Type B pancreatic cell (in vitro differentiated cells): ENCODE measurements at regions not wholly inside any gene's neighbourhood (a gene's known extent, or its start where the extent isn't known, plus 50 kb on each side); places are given as distances from the start of the nearest gene placed in this dataset.
"Not testable (repeated sequence)": the region's sequence is repeated elsewhere in the genome, so short reads cannot be mapped to it uniquely, and the experiment has no call there.

Experiments used
- DNase-seq: peaks from one replicate; pipeline ENCODE4 v3.0.0; 2021; ENCODE audit warnings: mixed read lengths; ENCODE audit not compliant: unreplicated experiment; ENCODE audit errors: extremely low spot score
- H3K27ac Mint-ChIP-seq: 2 replicates; pipeline ENCODE4 v1.8.0; 2021; ENCODE audit warnings: mild to moderate bottlenecking, mixed read lengths
- H3K27me3 Mint-ChIP-seq: 2 replicates; pipeline ENCODE4 v1.8.0; 2021; ENCODE audit warnings: mixed read lengths
- H3K36me3 Mint-ChIP-seq: 2 replicates; pipeline ENCODE4 v1.8.0; 2021; ENCODE audit warnings: mixed read lengths
- H3K4me1 Mint-ChIP-seq: one replicate; pipeline ENCODE4 v1.8.0; 2021; ENCODE audit warnings: mixed read lengths; ENCODE audit not compliant: unreplicated experiment
- H3K4me3 Mint-ChIP-seq: 2 replicates; pipeline ENCODE4 v1.8.0; 2021; ENCODE audit warnings: mild to moderate bottlenecking, mixed read lengths
- H3K9me3 Mint-ChIP-seq: 2 replicates; pipeline ENCODE4 v1.8.0; 2021; ENCODE audit warnings: mixed read lengths
- TF ChIP-seq, protein P1 (sequence below): fragments of 200-600 bp; sonication (generic); conservative IDR thresholded peaks from 2 replicates; pipeline ENCODE4 v1.5.0; 2021; ENCODE audit warnings: antibody characterized with exemption, mild to moderate bottlenecking

DNA sequence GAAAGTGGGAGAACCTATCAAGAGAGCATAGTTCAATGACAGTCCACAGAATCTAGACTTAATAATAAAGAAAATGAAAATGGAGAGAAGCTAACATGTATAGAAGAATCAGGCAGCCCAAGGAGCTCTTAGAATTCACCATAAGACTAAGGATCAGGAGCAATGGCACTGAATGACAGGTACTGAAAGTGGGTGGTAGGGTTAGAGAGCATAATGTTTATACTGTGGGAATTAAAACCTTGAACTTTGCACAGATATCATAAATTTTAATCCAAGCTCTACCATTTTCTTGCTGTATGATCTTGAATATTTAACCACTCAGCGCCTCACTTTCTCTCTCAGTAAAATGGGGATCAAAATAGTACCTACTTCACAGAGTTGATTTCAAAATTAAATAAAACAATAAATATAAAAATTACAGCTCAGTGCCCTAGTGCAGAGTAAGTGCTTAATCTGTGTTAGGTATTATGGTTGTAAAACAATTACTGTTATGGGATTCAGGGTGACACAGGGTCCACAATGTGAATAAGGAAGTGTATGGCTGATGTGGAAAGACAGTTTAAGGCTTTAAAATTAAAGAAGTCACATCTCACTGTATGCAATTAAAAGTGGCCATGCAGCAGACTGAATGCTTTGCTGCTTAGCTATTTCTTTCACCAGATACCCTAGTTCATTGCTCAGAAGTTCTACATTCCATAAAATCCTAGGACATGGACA lies 319.8 kb downstream of the HINT1 start:
- Mint-ChIP-seq H3K27me3 (no peaks in the 10 kb centered on the region), H3K4me3 (no peak overlapping the region), H3K4me1 (no peaks in the 10 kb centered on the region), H3K36me3 (no peaks in the 10 kb centered on the region), H3K9me3 (no peaks in the 10 kb centered on the region), H3K27ac (no peak overlapping the region)
- TF ChIP-seq, protein P1, sequence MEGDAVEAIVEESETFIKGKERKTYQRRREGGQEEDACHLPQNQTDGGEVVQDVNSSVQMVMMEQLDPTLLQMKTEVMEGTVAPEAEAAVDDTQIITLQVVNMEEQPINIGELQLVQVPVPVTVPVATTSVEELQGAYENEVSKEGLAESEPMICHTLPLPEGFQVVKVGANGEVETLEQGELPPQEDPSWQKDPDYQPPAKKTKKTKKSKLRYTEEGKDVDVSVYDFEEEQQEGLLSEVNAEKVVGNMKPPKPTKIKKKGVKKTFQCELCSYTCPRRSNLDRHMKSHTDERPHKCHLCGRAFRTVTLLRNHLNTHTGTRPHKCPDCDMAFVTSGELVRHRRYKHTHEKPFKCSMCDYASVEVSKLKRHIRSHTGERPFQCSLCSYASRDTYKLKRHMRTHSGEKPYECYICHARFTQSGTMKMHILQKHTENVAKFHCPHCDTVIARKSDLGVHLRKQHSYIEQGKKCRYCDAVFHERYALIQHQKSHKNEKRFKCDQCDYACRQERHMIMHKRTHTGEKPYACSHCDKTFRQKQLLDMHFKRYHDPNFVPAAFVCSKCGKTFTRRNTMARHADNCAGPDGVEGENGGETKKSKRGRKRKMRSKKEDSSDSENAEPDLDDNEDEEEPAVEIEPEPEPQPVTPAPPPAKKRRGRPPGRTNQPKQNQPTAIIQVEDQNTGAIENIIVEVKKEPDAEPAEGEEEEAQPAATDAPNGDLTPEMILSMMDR: no peak
- DNase-seq: no peak

DNA sequence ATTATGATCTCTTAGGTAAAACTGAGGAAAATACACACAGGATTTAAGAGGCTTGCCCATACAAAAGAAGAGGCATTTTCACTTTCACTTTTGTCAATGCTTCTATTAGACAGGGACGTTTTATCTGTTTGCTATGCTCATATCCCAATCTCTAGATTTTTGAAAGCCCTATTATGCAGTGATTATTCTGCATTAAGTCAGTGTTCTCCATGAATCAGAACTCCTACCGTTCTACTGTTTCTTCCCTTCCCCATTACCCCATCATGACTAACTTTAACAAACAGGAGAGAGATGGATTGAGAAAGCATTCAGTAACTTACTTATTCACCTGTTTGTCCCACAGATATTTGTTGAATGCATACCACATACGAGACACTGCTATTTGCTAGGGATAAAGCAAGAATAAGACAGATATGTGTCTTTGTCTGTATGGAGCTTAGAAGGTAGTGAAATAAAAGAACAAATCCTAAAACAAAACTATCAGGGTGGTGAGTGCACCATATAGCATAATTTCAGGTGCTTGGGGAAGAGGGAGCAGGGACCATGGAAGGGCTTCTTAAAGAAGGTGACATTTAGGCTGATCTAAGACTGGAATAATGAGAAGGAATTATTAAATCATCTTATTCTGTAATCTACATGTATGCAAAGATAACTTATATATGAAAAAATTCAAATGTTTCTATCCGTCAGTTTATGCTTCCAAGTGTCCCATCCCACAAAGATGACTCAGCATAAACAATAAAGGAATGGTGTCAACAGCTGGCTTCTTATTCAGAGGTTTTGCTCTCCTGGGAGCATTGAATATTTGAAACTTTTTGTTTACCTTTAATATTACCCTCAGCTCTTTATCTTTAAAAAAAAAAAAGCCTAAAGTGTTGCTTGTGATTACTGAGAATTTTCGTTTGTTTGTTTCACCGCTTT lies 328.1 kb downstream of the HINT1 start:
- TF ChIP-seq, protein P1: no peak
- Mint-ChIP-seq H3K27ac (no peak overlapping the region), H3K36me3 (no peaks in the 10 kb centered on the region), H3K27me3 (no peaks in the 10 kb centered on the region), H3K4me1 (no peaks in the 10 kb centered on the region), H3K9me3 (no peaks in the 10 kb centered on the region), H3K4me3 (peak overlapping the region; percentile 2)
- no peak for DNase-seq

DNA sequence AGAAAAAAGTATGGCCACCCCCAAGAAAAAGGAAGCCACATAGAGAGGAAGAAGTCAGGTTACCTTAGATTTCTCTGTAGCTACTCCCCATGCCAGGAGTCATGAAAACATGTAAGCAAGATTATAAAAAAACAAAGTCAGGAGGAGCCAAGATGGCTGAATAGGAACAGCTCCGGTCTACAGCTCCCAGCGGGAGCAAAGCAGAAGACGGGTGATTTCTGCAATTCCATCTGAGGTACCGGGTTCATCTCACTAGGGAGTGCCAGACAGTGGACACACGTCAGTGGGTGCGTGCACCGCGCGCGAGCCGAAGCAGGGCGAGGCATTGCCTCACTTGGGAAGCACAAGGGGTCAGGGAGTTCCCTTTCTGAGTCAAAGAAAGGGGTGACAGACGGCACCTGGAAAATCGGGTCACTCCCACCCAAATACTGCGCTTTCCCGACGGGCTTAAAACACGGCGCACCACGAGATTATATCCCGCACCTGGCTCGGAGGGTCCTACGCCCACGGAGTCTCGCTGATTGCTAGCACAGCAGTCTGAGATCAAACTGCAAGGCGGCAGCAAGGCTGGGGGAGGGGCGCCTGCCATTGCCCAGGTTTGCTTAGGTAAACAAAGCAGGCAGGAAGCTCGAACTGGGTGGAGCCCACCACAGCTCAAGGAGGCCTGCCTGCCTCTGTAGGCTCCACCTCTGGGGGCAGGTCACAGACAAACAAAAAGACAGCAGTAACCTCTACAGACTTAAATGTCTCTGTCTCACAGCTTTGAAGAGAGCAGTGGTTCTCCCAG lies 347.3 kb downstream of the HINT1 start:
- not testable (repeated sequence) for H3K4me3 Mint-ChIP-seq, DNase-seq, H3K27ac Mint-ChIP-seq, H3K4me1 Mint-ChIP-seq, H3K36me3 Mint-ChIP-seq, H3K27me3 Mint-ChIP-seq, H3K9me3 Mint-ChIP-seq

DNA sequence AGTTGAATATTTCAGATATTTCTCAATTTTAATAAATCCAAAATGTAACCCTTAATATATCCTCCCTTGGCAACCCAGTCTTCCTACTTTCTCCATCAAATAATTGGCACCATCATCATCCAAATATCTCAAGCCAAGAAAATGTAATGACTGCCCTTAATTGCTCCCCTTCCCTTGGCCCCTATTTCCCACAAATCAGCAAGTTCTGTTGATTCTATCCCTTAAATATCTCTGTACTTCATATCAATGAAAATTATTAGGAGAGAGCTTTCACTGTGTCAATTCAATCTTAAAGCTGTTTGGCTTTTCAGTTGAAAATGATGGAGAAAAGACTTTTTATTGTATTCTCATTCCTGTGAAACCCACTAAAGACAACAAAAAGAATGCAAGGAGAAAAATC lies 349.8 kb downstream of the HINT1 start:
- no peak overlapping the region for H3K27ac Mint-ChIP-seq
- H3K36me3 Mint-ChIP-seq: no peaks in the 10 kb centered on the region
- no peak for DNase-seq
- no peaks in the 10 kb centered on the region for H3K27me3 Mint-ChIP-seq
- no peaks in the 10 kb centered on the region for H3K9me3 Mint-ChIP-seq
- no peaks in the 10 kb centered on the region for H3K4me1 Mint-ChIP-seq
- no peak overlapping the region for H3K4me3 Mint-ChIP-seq
- TF ChIP-seq, protein P1: no peak

DNA sequence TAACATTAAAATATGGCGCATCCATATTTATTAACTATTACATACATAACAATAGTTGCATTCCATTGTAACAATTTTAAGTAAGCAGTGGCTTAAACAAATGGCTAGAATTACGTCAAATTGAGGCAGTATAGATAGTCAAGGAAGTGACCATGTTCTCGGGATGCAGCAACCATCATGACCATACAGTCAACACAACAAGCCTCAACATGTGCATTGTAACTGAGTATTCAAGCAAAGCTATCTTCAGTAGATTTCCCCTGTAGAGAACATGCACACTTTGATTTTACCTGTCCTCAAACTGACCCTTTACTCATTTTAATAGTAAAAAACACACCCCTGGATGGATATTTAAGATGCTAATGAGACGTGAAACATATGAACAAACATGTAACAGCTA lies 356.4 kb downstream of the HINT1 start:
- H3K4me3 Mint-ChIP-seq: no peak overlapping the region
- H3K27me3 Mint-ChIP-seq: no peaks in the 10 kb centered on the region
- TF ChIP-seq, protein P1: no peak
- no peaks in the 10 kb centered on the region for H3K36me3 Mint-ChIP-seq
- H3K4me1 Mint-ChIP-seq: no peaks in the 10 kb centered on the region
- DNase-seq: no peak
- H3K9me3 Mint-ChIP-seq: no peaks in the 10 kb centered on the region
- H3K27ac Mint-ChIP-seq: no peak overlapping the region
